ENCODE measurements at regions not wholly inside any gene's neighbourhood (a gene's known extent, or its start where the extent isn't known, plus 50 kb on each side); places are given as distances from the start of the nearest gene placed in this dataset.

GRCh38 chr4:81714291-81714690 is 242.6 kb upstream of the RASGEF1B start:
- H3K23ac ChIP-seq (ENCODE audit: insufficient read length), result no peak overlapping the region
- no peak overlapping the region for H3K4ac ChIP-seq (replicated peaks; ENCODE audit: insufficient read length, low read depth, low read length)
- H2AFZ ChIP-seq (ENCODE audit: low read length), result no peak overlapping the region
- no peak overlapping the region for H3K18ac ChIP-seq (ENCODE audit: extremely low read depth, low read length)
- no peak overlapping the region for H4K8ac ChIP-seq (ENCODE audit: extremely low read depth, insufficient read depth, low read length)
- H3K27ac ChIP-seq (ENCODE audit: low read depth, low read length), result no peak overlapping the region
- H3K27me3 ChIP-seq (replicated peaks in 1 of 4; ENCODE audit: control insufficient read depth in 3 of 4, extremely low read depth in 1 of 4, insufficient read depth in 3 of 4, low read length in 3 of 4), result peaks cover 0 to 2% (median 0%) of the 10 kb centered on the region in 4 experiments; a peak in 1 of 7 replicates
- no peak overlapping the region for H3K4me2 ChIP-seq (ENCODE audit: insufficient read depth in 1 of 2, low read depth in 2 of 2, low read length in 2 of 2)
- H3K36me3 ChIP-seq (ENCODE audit: control insufficient read depth in 2 of 4, insufficient read depth in 4 of 4, low read length in 3 of 4), result no peaks in the 10 kb centered on the region
- H4K91ac ChIP-seq (replicated peaks; ENCODE audit: insufficient read length, low read length), result no peak overlapping the region
- no peak overlapping the region for H3K14ac ChIP-seq (ENCODE audit: insufficient read length)
- H2AK5ac ChIP-seq (ENCODE audit: low read depth, low read length), result no peak overlapping the region
- H3K9ac ChIP-seq (replicated peaks in 1 of 4; ENCODE audit: extremely low read depth in 1 of 4, low read depth in 3 of 4, low read length in 3 of 4), result no peak overlapping the region
- 89% methylated on average over 4 of the region's 4 CpGs; no CpG with 5 or more reads in 1 of the 2 experiments for WGBS, 2 experiments (ENCODE audit: extremely low coverage in 1 of 2, insufficient coverage in 1 of 2, insufficient read length in 1 of 2, insufficient replicate concordance in 2 of 2, low coverage in 1 of 2, low lambda C conversion rate in 2 of 2, missing lambda C conversion rate in 1 of 2)
- no peak for DNase-seq (ENCODE audit: low read depth in 1 of 2, low spot score in 2 of 2)
- H2BK12ac ChIP-seq (ENCODE audit: low read depth, low read length), result no peak overlapping the region
- H3K56ac ChIP-seq (replicated peaks; ENCODE audit: insufficient read length, low read depth, low read length), result no peak overlapping the region
- H3K79me1 ChIP-seq (ENCODE audit: low read depth, low read length), result no peaks in the 10 kb centered on the region
- H3K9me3 ChIP-seq (ENCODE audit: insufficient read depth in 2 of 2, low read depth in 1 of 2, low read length in 1 of 2), result no peaks in the 10 kb centered on the region
- H3K23me2 ChIP-seq (ENCODE audit: low read depth, low read length), result no peaks in the 10 kb centered on the region
- FAIRE-seq, result no peak
- H4K5ac ChIP-seq (ENCODE audit: insufficient read length, low read depth, low read length), result no peak overlapping the region
- H2BK20ac ChIP-seq (ENCODE audit: low read length), result no peak overlapping the region
- no peak overlapping the region for H2BK5ac ChIP-seq (ENCODE audit: low read depth, low read length)
- no peaks in the 10 kb centered on the region for H4K20me1 ChIP-seq (replicated peaks in 1 of 2; ENCODE audit: control insufficient read depth in 1 of 2, insufficient read depth in 2 of 2, low read length in 2 of 2)
- ChIA-PET CTCF (ENCODE audit: partially characterized antibody) (interaction anchor here (0.7 to 1.7 kb wide), 6 partner anchors 10 to 503 kb away, joined by 3 to 7 read pairs (median 3); no protein-coding TSS in a partner anchor), POLR2A (ENCODE audit: partially characterized antibody) (no interaction called here)
- no peak overlapping the region for H2BK15ac ChIP-seq (ENCODE audit: low read length)
- H2BK120ac ChIP-seq (replicated peaks; ENCODE audit: low read depth, low read length), result no peak overlapping the region
- H3K79me2 ChIP-seq (ENCODE audit: control insufficient read depth in 1 of 2, insufficient read depth in 2 of 2, low read length in 2 of 2), result no peaks in the 10 kb centered on the region
- no peak overlapping the region for H3K4me3 ChIP-seq (ENCODE audit: extremely low read depth in 1 of 4, insufficient read depth in 2 of 4, low read depth in 3 of 4, low read length in 4 of 4)
- H3K4me1 ChIP-seq (replicated peaks in 1 of 4; ENCODE audit: control insufficient read depth in 3 of 4, insufficient read depth in 4 of 4, low read length in 3 of 4), result peaks cover 0 to 5% (median 4%) of the 10 kb centered on the region in 4 experiments; a peak in 3 of 7 replicates
- TF ChIP-seq ZNF274 (IDR thresholded peaks at IDR 0.05; ENCODE audit: borderline replicate concordance, extremely low read depth, low read length), result no peak
- TF ChIP-seq NRF1 (IDR thresholded peaks at IDR 0.05; ENCODE audit: low read depth, low read length), result no peak
- no peak for TF ChIP-seq CEBPB (IDR thresholded peaks at IDR 0.05; ENCODE audit: low read depth, low read length)
- no peak for TF ChIP-seq CTCF (IDR thresholded peaks at IDR 0.05; ENCODE audit: control extremely low read depth in 1 of 3, insufficient read depth in 1 of 3, low read depth in 1 of 3, low read length in 3 of 3)
- TF ChIP-seq E2F6 (IDR thresholded peaks at IDR 0.05), result no peak
- TF ChIP-seq TAF7 (optimal IDR thresholded peaks at IDR 0.05; ENCODE audit: borderline replicate concordance, low read depth, low read length), result no peak
- no peak for TF ChIP-seq SRF (IDR thresholded peaks at IDR 0.05; ENCODE audit: low read depth, low read length)
- TF ChIP-seq SP1 (IDR thresholded peaks at IDR 0.05; ENCODE audit: low read depth, low read length), result no peak
- no peak for TF ChIP-seq TBP (IDR thresholded peaks at IDR 0.05; ENCODE audit: low read depth, low read length)
- no peak for TF ChIP-seq JUND (IDR thresholded peaks at IDR 0.05; ENCODE audit: low read length)
- no peak for TF ChIP-seq SIRT6 (IDR thresholded peaks at IDR 0.05; ENCODE audit: low read length)
- no peak for TF ChIP-seq CBX5 (IDR thresholded peaks at IDR 0.05; ENCODE audit: low read depth, low read length)

Measured in H1 (cell line).